Cardiac fibroblast (primary cell): ENCODE measurements at regions not wholly inside any gene's neighbourhood (a gene's known extent, or its start where the extent isn't known, plus 50 kb on each side); places are given as distances from the start of the nearest gene placed in this dataset.

ENCODE experiments used
- DNase-seq, 2 donors: peaks; one replicate each; pipeline versions ENCODE4 v3.0.0 to v3.0.0-alpha.2; 2010; ENCODE audit warnings: low read depth in 2 of 2
- H3K4me3 ChIP-seq, 2 donors: replicated peaks in 1 of 2; 1 replicate in 1 of 2; 2 replicates in 1 of 2; pipeline ENCODE4 v1.5.1; 2011; ENCODE audit warnings: low read depth in 2 of 2, low read length in 2 of 2, mild to moderate bottlenecking in 2 of 2, moderate library complexity in 1 of 2
- CTCF ChIP-seq: IDR thresholded peaks from one replicate; pipeline ENCODE4 v1.5.1; 2011; ENCODE audit warnings: low read depth, mild to moderate bottlenecking, low read length, inconsistent platforms

DNA sequence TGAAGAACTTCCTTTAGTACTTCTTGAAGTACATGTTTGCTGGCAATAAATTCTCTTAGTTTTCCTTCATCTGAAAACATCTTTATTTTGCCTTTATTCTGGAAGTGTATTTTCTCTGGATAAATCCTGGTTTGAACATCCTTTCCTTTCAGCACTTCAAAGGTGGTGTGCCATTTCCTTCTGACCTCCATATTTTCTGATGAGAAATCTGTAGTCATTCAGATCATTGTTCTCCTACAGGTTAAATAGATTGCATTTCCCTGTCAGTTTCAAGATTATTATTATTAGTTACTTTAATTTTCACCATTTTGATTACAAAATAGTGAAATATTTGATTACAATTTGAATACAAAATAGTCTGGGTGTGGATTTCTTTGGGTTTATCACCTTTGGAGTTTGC is 134.5 kb downstream of the CDH26 start:
- DNase-seq: no peak
- H3K4me3 ChIP-seq: no peak overlapping the region
- no peak for TF ChIP-seq CTCF

GRCh38 chr20:60095456-60095855 is 137.2 kb downstream of the CDH26 start:
- peak in 1 of 2 donors; percentile 58 for DNase-seq
- no peak for TF ChIP-seq CTCF

GRCh38 chr20:60096166-60096565 is 137.9 kb downstream of the CDH26 start:
- no peak overlapping the region for H3K4me3 ChIP-seq
- no peak for DNase-seq
- TF ChIP-seq CTCF: no peak

More at GRCh38 chr20:60095456-60095855, 137.2 kb downstream of the CDH26 start:
- H3K4me3 ChIP-seq: no peak overlapping the region

DNA sequence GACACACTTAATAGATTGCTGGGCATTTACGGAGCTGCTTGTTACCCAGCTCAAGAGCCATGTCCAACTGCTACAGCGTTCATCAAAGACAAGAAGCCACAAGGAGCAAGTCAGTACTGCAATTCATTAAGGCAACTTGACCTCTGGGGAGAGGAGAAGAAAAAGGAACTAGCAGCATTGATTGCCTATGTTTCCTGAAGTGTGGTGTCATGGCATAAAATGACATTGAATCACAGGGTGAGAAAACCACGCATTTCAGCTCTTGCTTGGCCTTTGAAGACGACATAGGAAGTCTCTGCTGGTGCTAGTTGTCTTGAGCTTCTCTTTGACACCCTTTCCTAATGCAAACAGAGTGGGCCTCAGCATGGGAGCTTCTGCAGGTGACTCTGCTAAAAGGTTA is 139.1 kb downstream of the CDH26 start:
- no peak overlapping the region for H3K4me3 ChIP-seq
- no peak for DNase-seq

DNA sequence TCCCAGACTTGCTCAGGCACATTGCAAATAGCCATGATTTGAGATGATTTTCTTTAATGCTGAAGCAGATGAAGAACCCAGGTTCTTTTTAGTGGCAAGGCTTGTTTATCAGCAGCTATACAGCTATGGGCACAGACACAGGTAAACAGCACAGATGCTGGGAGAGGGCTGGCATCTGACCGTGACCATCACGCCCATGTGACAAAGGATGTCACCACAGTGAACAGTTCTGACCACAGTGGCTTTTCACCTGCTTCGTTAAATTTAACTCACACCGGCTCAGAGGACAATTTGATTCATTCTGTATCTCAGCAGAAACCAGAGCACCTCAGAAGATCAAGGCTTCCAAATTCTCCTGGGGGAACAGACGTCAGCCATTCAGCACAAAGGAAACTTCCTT is 142.6 kb downstream of the CDH26 start:
- DNase-seq: no peak
- no peak for TF ChIP-seq CTCF
- H3K4me3 ChIP-seq: no peak overlapping the region

More for the DNA sequence above, 139.1 kb downstream of the CDH26 start:
- TF ChIP-seq CTCF: no peak

DNA sequence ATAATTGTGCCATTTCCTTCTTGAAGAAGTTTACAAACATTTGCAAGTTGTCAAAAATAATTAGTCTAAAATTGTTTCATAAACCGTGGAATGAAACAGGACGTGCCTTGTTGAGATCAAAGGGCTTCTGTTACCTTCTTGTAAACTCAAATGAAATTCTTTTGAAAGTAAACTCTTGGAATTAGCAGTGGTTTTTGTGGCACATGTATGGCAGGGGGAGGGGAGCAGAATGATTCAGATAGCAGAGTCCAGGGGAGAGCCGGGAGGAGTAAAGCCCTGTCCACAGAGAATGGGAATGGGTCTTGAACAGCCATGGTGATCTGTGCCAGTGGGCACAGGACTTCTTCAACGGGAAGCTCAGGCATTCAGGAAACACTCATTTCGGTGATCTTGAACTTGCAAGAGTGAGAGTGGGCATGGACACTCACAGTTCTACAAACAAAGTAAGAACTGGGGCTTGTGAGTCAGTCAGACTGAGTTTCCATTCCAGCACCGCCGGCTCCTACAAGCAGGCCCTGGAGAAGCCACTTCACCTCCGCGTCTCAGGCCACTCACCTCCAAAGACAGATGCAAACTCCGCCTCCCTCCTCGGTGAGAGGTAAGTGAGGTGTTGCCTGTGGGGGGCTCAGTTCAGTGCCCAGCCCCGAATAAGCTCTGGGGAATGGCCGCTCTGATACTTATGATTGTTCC is 143.1 kb downstream of the CDH26 start:
- TF ChIP-seq CTCF: no peak
- DNase-seq: no peak
- H3K4me3 ChIP-seq: no peak overlapping the region

GRCh38 chr20:60101891-60102281 is 143.7 kb downstream of the CDH26 start:
- no peak for DNase-seq
- no peak for TF ChIP-seq CTCF
- no peak overlapping the region for H3K4me3 ChIP-seq
